ENCODE measurements at regions not wholly inside any gene's neighbourhood (a gene's known extent, or its start where the extent isn't known, plus 50 kb on each side); places are given as distances from the start of the nearest gene placed in this dataset.

DNA sequence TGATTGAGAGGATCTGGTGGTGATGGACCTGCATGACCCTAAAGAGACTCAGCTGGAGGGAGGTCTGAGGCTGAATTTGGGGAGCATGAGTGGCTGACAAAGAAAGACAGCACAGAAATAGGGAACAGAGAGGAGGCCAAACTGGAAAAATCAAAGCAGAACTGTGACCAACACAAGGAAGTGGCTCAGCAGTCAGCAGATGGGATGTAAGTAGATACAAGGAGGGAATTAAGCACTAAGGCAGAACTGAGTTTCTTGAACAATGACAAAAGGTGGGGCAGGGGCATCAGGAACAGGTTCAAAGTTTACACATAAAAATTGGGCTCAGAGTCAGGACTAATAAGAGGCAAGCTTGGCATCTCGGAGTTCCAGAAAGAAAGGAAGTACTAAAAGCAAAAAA, 144.3 kb upstream of the KLF3 start:
- DNase-seq: no peak
- H3K4me1 ChIP-seq: peaks cover 5% of the 10 kb centered on the region
- no peaks in the 10 kb centered on the region for H3K36me3 ChIP-seq
- TF ChIP-seq, protein P1, sequence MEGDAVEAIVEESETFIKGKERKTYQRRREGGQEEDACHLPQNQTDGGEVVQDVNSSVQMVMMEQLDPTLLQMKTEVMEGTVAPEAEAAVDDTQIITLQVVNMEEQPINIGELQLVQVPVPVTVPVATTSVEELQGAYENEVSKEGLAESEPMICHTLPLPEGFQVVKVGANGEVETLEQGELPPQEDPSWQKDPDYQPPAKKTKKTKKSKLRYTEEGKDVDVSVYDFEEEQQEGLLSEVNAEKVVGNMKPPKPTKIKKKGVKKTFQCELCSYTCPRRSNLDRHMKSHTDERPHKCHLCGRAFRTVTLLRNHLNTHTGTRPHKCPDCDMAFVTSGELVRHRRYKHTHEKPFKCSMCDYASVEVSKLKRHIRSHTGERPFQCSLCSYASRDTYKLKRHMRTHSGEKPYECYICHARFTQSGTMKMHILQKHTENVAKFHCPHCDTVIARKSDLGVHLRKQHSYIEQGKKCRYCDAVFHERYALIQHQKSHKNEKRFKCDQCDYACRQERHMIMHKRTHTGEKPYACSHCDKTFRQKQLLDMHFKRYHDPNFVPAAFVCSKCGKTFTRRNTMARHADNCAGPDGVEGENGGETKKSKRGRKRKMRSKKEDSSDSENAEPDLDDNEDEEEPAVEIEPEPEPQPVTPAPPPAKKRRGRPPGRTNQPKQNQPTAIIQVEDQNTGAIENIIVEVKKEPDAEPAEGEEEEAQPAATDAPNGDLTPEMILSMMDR (IDR thresholded peaks at IDR 0.05; ENCODE audit: low read depth, low read length): no peak
- H3K9me3 ChIP-seq: no peaks in the 10 kb centered on the region
- no peak overlapping the region for H3K4me3 ChIP-seq (ENCODE audit: low read depth, low read length)
- H3K27me3 ChIP-seq: no peaks in the 10 kb centered on the region

DNA sequence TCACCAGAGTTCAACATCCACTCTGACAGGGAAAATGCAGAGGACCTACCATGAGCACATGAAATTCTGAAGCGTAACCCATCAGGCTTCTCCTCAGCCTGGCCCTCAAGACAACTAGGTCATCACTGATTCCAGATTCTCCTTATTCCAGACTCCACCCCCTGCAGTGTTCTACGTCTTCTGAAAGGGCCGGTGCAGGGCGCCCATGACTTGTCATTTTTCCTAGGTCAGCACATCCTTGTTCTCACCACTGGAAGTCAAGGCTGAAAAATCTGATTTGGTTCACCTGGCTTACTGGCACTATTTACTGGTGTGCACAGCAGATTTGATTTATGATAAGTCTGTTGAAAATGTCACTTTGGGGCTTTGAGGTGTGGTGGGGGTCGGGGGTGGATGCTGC, 140.9 kb upstream of the KLF3 start:
- peaks cover 3% of the 10 kb centered on the region for H3K4me1 ChIP-seq
- no peaks in the 10 kb centered on the region for H3K36me3 ChIP-seq
- H3K9me3 ChIP-seq: no peaks in the 10 kb centered on the region
- TF ChIP-seq, protein P1 (IDR thresholded peaks at IDR 0.05; ENCODE audit: low read depth, low read length): no peak
- DNase-seq: no peak
- no peaks in the 10 kb centered on the region for H3K27me3 ChIP-seq
- H3K4me3 ChIP-seq (ENCODE audit: low read depth, low read length): no peak overlapping the region

DNA sequence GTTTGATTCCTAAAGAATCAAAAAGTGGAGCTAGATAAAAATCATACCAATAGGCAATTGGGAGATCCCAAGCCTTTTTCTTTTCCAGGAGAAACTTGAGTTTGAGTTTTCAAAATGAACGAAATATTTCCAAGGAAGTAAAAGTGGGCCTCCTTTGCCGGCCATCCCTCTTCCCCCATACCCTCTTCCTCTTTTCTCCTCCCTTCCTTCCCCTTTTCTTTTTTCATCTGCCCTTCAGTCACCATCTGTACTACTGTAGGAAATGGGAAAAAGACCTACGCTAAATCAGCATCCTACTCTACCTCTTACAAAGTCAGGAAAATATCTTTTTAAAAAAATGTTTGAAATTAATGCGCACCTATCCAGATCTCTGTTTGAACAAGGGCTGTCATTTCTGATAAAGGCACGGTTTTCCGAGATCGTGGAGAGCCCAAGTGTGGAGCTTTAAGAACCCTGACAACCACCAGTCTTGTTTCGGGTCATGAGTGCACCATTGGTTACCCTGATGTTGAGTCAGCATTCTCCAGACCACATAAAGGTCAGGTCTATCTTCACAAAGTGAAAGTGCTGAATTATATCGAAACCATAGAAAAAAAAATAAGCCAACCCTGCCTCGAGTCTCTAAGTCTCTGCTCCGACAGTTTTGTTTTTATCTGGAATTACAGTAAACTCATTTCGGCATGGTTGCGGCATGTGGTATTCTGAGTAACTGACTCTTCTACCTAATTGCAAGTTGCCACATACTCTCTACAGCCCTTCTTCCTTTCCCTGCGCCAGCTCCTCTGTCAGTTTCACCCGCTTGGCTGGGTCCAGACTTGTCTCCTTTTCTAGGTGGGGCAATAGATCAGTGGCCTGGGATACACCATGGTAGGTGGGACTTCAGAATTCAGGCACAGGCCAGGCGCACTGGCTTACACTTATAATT, 140.2 kb upstream of the KLF3 start:
- no peaks in the 10 kb centered on the region for H3K36me3 ChIP-seq
- no peaks in the 10 kb centered on the region; the same call in 1 of the 2 replicates for H3K4me1 ChIP-seq
- no peak overlapping the region for H3K4me3 ChIP-seq (ENCODE audit: low read depth, low read length)
- H3K9me3 ChIP-seq: no peaks in the 10 kb centered on the region
- DNase-seq: no peak
- no peaks in the 10 kb centered on the region for H3K27me3 ChIP-seq
- TF ChIP-seq, protein P1 (IDR thresholded peaks at IDR 0.05; ENCODE audit: low read depth, low read length): no peak

DNA sequence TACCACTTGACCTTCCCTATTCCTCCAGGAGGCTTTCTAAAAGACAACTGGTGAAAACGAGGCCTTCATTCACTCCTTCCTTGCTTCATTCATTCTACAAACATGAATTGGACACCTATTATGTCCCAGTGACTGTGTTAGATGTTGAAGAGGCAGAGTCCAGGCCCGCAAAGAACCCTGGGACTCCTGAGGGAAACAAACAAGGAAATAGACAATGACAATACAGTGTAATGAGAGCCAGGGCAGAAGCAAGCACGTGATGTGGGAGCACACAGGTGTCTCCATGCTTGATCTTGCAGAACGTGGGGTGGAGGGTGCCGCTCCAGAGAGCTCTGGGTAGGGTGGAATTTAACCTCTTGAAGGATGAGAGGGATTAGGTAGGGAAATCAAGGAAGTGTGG, 137.6 kb upstream of the KLF3 start:
- H3K4me3 ChIP-seq (ENCODE audit: low read depth, low read length): no peak overlapping the region
- H3K36me3 ChIP-seq: no peaks in the 10 kb centered on the region
- no peaks in the 10 kb centered on the region for H3K27me3 ChIP-seq
- H3K9me3 ChIP-seq: no peaks in the 10 kb centered on the region
- DNase-seq: no peak
- H3K4me1 ChIP-seq: no peaks in the 10 kb centered on the region
- TF ChIP-seq, protein P1 (IDR thresholded peaks at IDR 0.05; ENCODE audit: low read depth, low read length): no peak

DNA sequence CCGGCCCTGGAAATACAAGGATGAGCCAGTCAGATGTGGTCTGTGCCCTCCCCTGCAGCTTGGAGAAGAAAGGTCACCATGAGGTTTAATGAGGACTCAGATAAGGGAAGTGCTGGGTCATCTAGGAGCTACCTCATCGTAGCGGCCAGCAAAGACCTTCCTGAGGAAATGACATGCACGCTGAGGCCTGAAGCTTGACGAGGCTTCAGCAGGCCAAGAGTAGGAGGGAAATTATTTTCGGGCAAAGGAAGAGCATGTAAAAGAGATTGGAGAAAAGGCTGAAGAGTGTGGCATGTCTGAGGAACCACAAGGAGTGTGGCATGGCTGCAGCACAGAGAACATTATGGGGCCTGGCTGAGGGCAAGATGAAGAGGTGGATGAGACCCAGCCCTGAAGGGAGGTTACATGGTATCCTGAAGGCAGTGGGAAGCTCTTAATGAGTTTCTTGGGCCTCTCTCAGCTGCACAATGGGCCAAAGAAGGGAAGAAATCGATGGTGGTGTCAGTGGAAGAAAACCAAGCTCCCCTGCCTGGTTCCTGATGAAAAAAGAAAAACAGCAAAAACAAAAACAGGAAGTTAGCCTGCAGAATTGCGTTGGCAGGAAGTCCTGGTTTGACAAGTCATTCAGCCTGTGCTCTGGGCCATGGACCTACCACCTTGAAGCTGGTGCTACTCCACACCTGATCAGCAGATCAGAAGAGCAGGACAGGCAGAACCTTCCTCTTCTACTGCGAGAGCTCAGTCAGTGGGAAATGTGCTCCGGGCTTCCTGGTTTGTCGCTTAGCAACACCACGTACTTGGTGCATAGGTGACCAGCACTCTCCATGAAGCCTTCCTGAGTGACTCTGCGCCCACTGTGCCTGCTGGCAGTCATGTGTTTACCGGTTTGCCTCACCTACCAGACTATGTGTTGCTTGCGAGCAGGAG, 134.5 kb upstream of the KLF3 start:
- H3K36me3 ChIP-seq: no peaks in the 10 kb centered on the region
- H3K9me3 ChIP-seq: no peaks in the 10 kb centered on the region
- H3K27me3 ChIP-seq: no peaks in the 10 kb centered on the region
- H3K4me3 ChIP-seq (ENCODE audit: low read depth, low read length): no peak overlapping the region
- TF ChIP-seq, protein P1 (IDR thresholded peaks at IDR 0.05; ENCODE audit: low read depth, low read length): no peak
- no peak for DNase-seq
- no peaks in the 10 kb centered on the region for H3K4me1 ChIP-seq
